HEK293 (cell line): ENCODE measurements at regions not wholly inside any gene's neighbourhood (a gene's known extent, or its start where the extent isn't known, plus 50 kb on each side); places are given as distances from the start of the nearest gene placed in this dataset.

Source experiments
- CTCF ChIA-PET: fragments of 350-600 bp; formaldehyde crosslinking; extraction: SDS; loops from one replicate; lab custom pipeline; 2021; ENCODE audit warnings: antibody characterized with exemption; lab: Yijun Ruan, JAX
- POLR2A ChIA-PET: fragments of 300-600 bp; formaldehyde crosslinking; extraction: SDS; loops from one replicate; lab custom pipeline; 2020; ENCODE audit warnings: antibody characterized with exemption, inconsistent platforms; lab: Yijun Ruan, JAX
- H3K27ac ChIP-seq: fragments of 200-500 bp; sonication (Bioruptor generic); 2 replicates; pipeline ENCODE4 v1.5.1; 2014; ENCODE audit warnings: low read depth, low read length, control low read depth, inconsistent platforms; ENCODE audit errors: extremely low read depth
- H3K36me3 ChIP-seq, 2 experiments: fragments of 200-500 bp in 1 of 2; sonication (Bioruptor generic) in 1 of 2; 1 replicate in 1 of 2; 2 replicates in 1 of 2; pipeline ENCODE4 v1.5.1; 2014 to 2017; ENCODE audit warnings: inconsistent platforms in 2 of 2, low read length in 2 of 2; ENCODE audit not compliant: control insufficient read depth in 2 of 2, insufficient read depth in 1 of 2
- H3K4me1 ChIP-seq: fragments of 200-500 bp; sonication (Bioruptor generic); 2 replicates; pipeline ENCODE4 v1.5.1; 2014; ENCODE audit warnings: mild to moderate bottlenecking, low read length, inconsistent platforms; ENCODE audit not compliant: control insufficient read depth, insufficient read depth
- H3K4me3 ChIP-seq: 2 replicates; pipeline ENCODE4 v1.5.1; 2011; ENCODE audit warnings: low read depth, mild to moderate bottlenecking, control low read depth, low read length, moderate library complexity
- H3K9me3 ChIP-seq: fragments of 200-500 bp; sonication (Bioruptor generic); 2 replicates; pipeline ENCODE4 v1.5.1; 2014; ENCODE audit warnings: low read depth, low read length, inconsistent platforms; ENCODE audit not compliant: control insufficient read depth, insufficient read depth
- FEZF1 ChIP-seq: fragments of 450-650 bp; formaldehyde crosslinking; IDR thresholded peaks from 2 replicates; pipeline ENCODE4 v1.5.1; 2016; ENCODE audit warnings: missing biosample characterization, missing genetic modification characterization
- OSR2 ChIP-seq: fragments of 450-650 bp; formaldehyde crosslinking; IDR thresholded peaks from 2 replicates; pipeline ENCODE4 v1.5.1; 2016; ENCODE audit warnings: missing biosample characterization, missing genetic modification characterization
- SALL2 ChIP-seq: fragments of 450-650 bp; formaldehyde crosslinking; IDR thresholded peaks from 2 replicates; pipeline ENCODE4 v1.5.0; 2017; ENCODE audit warnings: missing biosample characterization, mild to moderate bottlenecking, missing genetic modification characterization, borderline replicate concordance
- ZFP41 ChIP-seq: fragments of 450-650 bp; formaldehyde crosslinking; IDR thresholded peaks from 2 replicates; pipeline ENCODE4 v1.5.1; 2016; ENCODE audit warnings: missing biosample characterization, missing genetic modification characterization, borderline replicate concordance
- ZNF169 ChIP-seq: fragments of 450-650 bp; formaldehyde crosslinking; IDR thresholded peaks from 2 replicates; pipeline ENCODE4 v1.5.1; 2016; ENCODE audit warnings: missing biosample characterization, missing genetic modification characterization
- ZNF174 ChIP-seq: fragments of 450-650 bp; formaldehyde crosslinking; IDR thresholded peaks from 2 replicates; pipeline ENCODE4 v1.5.0; 2017; ENCODE audit warnings: missing biosample characterization, mild to moderate bottlenecking, missing genetic modification characterization
- ZNF175 ChIP-seq: fragments of 450-650 bp; formaldehyde crosslinking; IDR thresholded peaks from 2 replicates; pipeline ENCODE4 v1.5.1; 2016; ENCODE audit warnings: missing biosample characterization, missing genetic modification characterization
- ZNF311 ChIP-seq: fragments of 450-650 bp; formaldehyde crosslinking; IDR thresholded peaks from 2 replicates; pipeline ENCODE4 v1.5.1; 2017; ENCODE audit warnings: missing biosample characterization, missing genetic modification characterization, borderline replicate concordance
- ZNF354C ChIP-seq: fragments of 450-650 bp; formaldehyde crosslinking; IDR thresholded peaks from 2 replicates; pipeline ENCODE4 v1.5.1; 2016; ENCODE audit warnings: missing biosample characterization, missing genetic modification characterization, low read depth, borderline replicate concordance
- ZNF394 ChIP-seq: fragments of 450-650 bp; formaldehyde crosslinking; IDR thresholded peaks from 2 replicates; pipeline ENCODE4 v1.5.1; 2016; ENCODE audit warnings: missing biosample characterization, missing genetic modification characterization, mild to moderate bottlenecking, moderate library complexity, borderline replicate concordance
- ZNF404 ChIP-seq: fragments of 450-650 bp; formaldehyde crosslinking; IDR thresholded peaks from 2 replicates; pipeline ENCODE4 v1.5.1; 2017; ENCODE audit warnings: missing biosample characterization, missing genetic modification characterization
- ZNF658 ChIP-seq: fragments of 450-650 bp; formaldehyde crosslinking; IDR thresholded peaks from 2 replicates; pipeline ENCODE4; 2016; ENCODE audit warnings: missing biosample characterization, missing genetic modification characterization
- ZNF747 ChIP-seq: fragments of 450-650 bp; formaldehyde crosslinking; IDR thresholded peaks from 2 replicates; pipeline ENCODE4 v1.5.1; 2016; ENCODE audit warnings: missing biosample characterization, missing genetic modification characterization
- ZNF76 ChIP-seq: fragments of 450-650 bp; formaldehyde crosslinking; IDR thresholded peaks from 2 replicates; pipeline ENCODE4; 2016; ENCODE audit warnings: low read depth, missing biosample characterization, missing genetic modification characterization, borderline replicate concordance
- ZNF785 ChIP-seq: fragments of 450-650 bp; formaldehyde crosslinking; IDR thresholded peaks from 2 replicates; pipeline ENCODE4 v1.5.1; 2016; ENCODE audit warnings: missing biosample characterization, missing genetic modification characterization
- ZNF843 ChIP-seq: fragments of 450-650 bp; formaldehyde crosslinking; IDR thresholded peaks from 2 replicates; pipeline ENCODE4 v1.5.1; 2016; ENCODE audit warnings: missing biosample characterization, missing genetic modification characterization
- TF ChIP-seq, protein P1 (sequence below): fragments of 450-650 bp; formaldehyde crosslinking; IDR thresholded peaks from 2 replicates; pipeline ENCODE4 v1.5.1; 2016; ENCODE audit warnings: missing biosample characterization, missing genetic modification characterization
- TF ChIP-seq, protein P2 (sequence below): fragments of 450-650 bp; formaldehyde crosslinking; IDR thresholded peaks from 2 replicates; pipeline ENCODE4 v1.5.1; 2016; ENCODE audit warnings: missing biosample characterization, missing genetic modification characterization
- TF ChIP-seq, protein P3 (sequence below): fragments of 450-650 bp; formaldehyde crosslinking; IDR thresholded peaks from 2 replicates; pipeline ENCODE4 v1.5.1; 2016; ENCODE audit warnings: missing biosample characterization, missing genetic modification characterization, low read depth

DNA sequence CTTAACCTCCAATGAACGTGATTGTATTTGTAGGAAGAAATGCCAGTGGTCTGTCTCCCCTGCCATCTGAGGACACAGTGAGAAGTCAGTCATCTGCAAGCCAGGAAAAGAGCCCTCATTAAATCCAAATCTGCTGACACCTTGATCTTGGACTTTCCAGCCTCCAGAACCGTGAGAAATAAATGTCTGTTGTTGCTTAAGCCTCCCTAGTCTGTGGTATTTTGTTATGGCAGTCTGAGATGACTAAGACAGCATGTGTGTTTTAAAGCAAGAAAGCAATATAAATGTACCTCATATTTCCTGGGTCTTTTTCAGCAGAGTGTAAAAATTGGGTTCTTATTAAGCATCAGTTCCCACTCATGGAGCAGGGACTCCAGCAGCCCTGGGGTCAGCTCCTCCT lies 177.9 kb upstream of the NLRP1 start:
- CTCF ChIA-PET = interaction anchor here (0.6 kb wide), 1 partner anchor 328 kb away, joined by 3 read pairs; no protein-coding TSS in a partner anchor
- Histone ChIP-seq H3K36me3 (no peaks in the 10 kb centered on the region), H3K9me3 (no peaks in the 10 kb centered on the region)
- TF ChIP-seq ZNF747 (tag by site-specific recombination) (no peak), ZNF394 (tag by site-specific recombination) (no peak), ZNF404 (tag by site-specific recombination) (no peak), ZNF843 (tag by site-specific recombination) (no peak), ZNF169 (no peak), OSR2 (tag by site-specific recombination) (no peak), FEZF1 (tag by site-specific recombination) (no peak), ZNF785 (tag by site-specific recombination) (no peak), ZNF76 (tag by site-specific recombination) (no peak), ZNF311 (tag by site-specific recombination) (no peak), ZNF658 (tag by site-specific recombination) (no peak), ZNF354C (tag by site-specific recombination) (no peak), SALL2 (tag by site-specific recombination) (no peak), ZNF174 (tag by site-specific recombination) (no peak), ZNF175 (tag by site-specific recombination) (no peak), ZFP41 (tag by site-specific recombination) (no peak)
- TF ChIP-seq, protein P1, sequence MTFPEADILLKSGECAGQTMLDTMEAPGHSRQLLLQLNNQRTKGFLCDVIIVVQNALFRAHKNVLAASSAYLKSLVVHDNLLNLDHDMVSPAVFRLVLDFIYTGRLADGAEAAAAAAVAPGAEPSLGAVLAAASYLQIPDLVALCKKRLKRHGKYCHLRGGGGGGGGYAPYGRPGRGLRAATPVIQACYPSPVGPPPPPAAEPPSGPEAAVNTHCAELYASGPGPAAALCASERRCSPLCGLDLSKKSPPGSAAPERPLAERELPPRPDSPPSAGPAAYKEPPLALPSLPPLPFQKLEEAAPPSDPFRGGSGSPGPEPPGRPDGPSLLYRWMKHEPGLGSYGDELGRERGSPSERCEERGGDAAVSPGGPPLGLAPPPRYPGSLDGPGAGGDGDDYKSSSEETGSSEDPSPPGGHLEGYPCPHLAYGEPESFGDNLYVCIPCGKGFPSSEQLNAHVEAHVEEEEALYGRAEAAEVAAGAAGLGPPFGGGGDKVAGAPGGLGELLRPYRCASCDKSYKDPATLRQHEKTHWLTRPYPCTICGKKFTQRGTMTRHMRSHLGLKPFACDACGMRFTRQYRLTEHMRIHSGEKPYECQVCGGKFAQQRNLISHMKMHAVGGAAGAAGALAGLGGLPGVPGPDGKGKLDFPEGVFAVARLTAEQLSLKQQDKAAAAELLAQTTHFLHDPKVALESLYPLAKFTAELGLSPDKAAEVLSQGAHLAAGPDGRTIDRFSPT (tag by site-specific recombination) = no peak
- TF ChIP-seq, protein P2, sequence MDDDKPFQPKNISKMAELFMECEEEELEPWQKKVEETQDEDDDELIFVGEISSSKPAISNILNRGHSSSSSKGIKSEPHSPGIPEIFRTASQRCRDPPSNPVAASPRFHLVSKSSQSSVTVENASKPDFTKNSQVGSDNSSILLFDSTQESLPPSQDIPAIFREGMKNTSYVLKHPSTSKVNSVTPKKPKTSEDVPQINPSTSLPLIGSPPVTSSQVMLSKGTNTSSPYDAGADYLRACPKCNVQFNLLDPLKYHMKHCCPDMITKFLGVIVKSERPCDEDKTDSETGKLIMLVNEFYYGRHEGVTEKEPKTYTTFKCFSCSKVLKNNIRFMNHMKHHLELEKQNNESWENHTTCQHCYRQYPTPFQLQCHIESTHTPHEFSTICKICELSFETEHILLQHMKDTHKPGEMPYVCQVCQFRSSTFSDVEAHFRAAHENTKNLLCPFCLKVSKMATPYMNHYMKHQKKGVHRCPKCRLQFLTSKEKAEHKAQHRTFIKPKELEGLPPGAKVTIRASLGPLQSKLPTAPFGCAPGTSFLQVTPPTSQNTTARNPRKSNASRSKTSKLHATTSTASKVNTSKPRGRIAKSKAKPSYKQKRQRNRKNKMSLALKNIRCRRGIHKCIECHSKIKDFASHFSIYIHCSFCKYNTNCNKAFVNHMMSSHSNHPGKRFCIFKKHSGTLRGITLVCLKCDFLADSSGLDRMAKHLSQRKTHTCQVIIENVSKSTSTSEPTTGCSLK (tag by site-specific recombination) = no peak
- TF ChIP-seq, protein P3, sequence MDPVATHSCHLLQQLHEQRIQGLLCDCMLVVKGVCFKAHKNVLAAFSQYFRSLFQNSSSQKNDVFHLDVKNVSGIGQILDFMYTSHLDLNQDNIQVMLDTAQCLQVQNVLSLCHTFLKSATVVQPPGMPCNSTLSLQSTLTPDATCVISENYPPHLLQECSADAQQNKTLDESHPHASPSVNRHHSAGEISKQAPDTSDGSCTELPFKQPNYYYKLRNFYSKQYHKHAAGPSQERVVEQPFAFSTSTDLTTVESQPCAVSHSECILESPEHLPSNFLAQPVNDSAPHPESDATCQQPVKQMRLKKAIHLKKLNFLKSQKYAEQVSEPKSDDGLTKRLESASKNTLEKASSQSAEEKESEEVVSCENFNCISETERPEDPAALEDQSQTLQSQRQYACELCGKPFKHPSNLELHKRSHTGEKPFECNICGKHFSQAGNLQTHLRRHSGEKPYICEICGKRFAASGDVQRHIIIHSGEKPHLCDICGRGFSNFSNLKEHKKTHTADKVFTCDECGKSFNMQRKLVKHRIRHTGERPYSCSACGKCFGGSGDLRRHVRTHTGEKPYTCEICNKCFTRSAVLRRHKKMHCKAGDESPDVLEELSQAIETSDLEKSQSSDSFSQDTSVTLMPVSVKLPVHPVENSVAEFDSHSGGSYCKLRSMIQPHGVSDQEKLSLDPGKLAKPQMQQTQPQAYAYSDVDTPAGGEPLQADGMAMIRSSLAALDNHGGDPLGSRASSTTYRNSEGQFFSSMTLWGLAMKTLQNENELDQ (tag by site-specific recombination) = no peak
- TF ChIP-seq, all 188 proteins: peak for 0
- POLR2A ChIA-PET = no interaction called here
- Histone ChIP-seq H3K4me3 (no peak overlapping the region), H3K4me1 (no peaks in the 10 kb centered on the region), H3K27ac (no peak overlapping the region)
